Esophagus (tissue), 2 donors: ENCODE measurements at regions not wholly inside any gene's neighbourhood (a gene's known extent, or its start where the extent isn't known, plus 50 kb on each side); places are given as distances from the start of the nearest gene placed in this dataset.

ENCODE experiments used
- H3K27ac ChIP-seq, 2 donors: one replicate each; pipeline ENCODE4 v1.5.1; 2013; ENCODE audit warnings: low read depth in 2 of 2, mild to moderate bottlenecking in 2 of 2, inconsistent platforms in 1 of 2, low read length in 1 of 2, moderate library complexity in 1 of 2
- H3K27me3 ChIP-seq, 2 donors: one replicate each; pipeline ENCODE4 v1.6.1; 2013; ENCODE audit warnings: low read length in 2 of 2, control low read depth in 1 of 2, mild to moderate bottlenecking in 1 of 2; ENCODE audit not compliant: insufficient read depth in 2 of 2, control insufficient read depth in 1 of 2
- H3K36me3 ChIP-seq, 2 donors: one replicate each; pipeline ENCODE4 v1.6.1; 2013; ENCODE audit warnings: low read length in 1 of 2; ENCODE audit not compliant: control insufficient read depth in 2 of 2, insufficient read depth in 2 of 2
- H3K4me1 ChIP-seq, 2 donors: one replicate each; pipeline ENCODE4 v1.6.1; 2013; ENCODE audit warnings: low read length in 1 of 2; ENCODE audit not compliant: control insufficient read depth in 2 of 2, insufficient read depth in 2 of 2
- H3K4me3 ChIP-seq, 2 donors: one replicate each; pipeline ENCODE4 v1.5.1; 2013; ENCODE audit warnings: low read length in 2 of 2, mild to moderate bottlenecking in 2 of 2, low read depth in 1 of 2, moderate library complexity in 1 of 2
- H3K9me3 ChIP-seq, 2 donors: one replicate each; pipeline ENCODE4 v1.6.1; 2013; ENCODE audit warnings: mild to moderate bottlenecking in 2 of 2, low read depth in 1 of 2, low read length in 1 of 2, moderate library complexity in 1 of 2; ENCODE audit not compliant: control insufficient read depth in 2 of 2, insufficient read depth in 1 of 2
- WGBS, 2 donors: extraction: QIAGEN DNeasy Blood & Tissue Kit; methylation state at CpG; one replicate each; pipeline ENCODE4 v1.1.7; 2013; 5-methylcytosine and 5-hydroxymethylcytosine counted together
- donor health status: healthy with polysubstance abuse.
- donor health status: Bipolar disorder and iron deficiency.

DNA sequence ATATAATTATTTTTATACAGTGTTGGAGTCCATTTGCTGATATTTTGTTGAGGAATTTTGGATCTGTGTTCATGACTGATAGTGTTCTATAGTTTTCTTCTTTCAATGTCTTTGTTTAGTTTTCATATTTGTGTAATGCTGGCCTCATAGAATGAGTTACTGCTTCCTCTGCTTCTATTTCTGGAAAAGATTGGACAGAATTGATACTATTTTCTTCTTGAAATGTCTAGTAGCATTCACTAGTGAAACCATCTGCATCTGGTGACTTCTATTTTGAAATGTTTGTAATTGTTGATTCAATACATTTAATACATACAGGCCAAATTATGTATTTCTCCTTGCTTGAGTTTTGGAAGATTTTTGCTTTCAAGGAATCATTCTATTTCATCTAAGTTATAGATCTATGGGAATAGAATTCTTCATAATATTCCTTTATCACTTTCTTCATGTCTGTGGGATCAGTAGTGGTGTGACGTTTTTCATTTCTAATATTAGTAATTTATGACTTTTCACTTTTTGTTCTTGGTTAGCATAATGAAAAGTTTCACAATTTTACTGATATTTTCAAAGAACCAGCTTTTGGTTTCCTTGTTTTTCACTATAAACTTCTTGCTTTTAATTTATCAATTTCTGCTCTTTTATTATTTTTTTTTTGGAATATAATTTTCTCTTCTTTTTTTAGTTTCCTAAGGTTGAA lies 509.9 kb upstream of the VRK2 start:
- H3K36me3 ChIP-seq, result no peaks in the 10 kb centered on the region
- 0% methylated on average over 1 of the region's 1 CpG for WGBS, 2 donors

DNA sequence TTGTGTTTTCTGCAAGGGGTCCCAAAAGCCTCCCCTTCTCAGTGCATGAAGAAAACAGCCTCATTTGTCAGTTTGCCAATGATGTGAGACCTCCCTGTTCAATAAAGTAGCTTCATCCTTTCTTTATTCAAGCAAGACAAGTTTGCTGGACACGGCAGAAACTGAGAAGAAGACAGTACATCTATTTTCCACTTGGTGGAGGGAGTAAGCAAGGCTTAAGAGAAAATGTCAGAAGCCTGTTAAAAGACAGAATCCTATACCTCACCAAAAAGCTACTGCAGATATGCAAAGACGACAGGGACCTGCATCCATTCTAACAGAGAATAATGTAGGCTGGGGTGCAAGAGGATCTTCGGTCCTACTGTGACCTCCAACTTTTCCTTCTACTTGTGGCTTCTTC lies 506.8 kb upstream of the VRK2 start:
- H3K4me3 ChIP-seq, result no peak overlapping the region
- H3K36me3 ChIP-seq, result no peaks in the 10 kb centered on the region
- no peaks in the 10 kb centered on the region for H3K4me1 ChIP-seq
- H3K27me3 ChIP-seq, result no peaks in the 10 kb centered on the region
- 74 to 87% methylated on average over 3 of the region's 3 CpGs for WGBS, 2 donors
- no peak overlapping the region for H3K27ac ChIP-seq
- no peaks in the 10 kb centered on the region for H3K9me3 ChIP-seq

More for the DNA sequence above, 509.9 kb upstream of the VRK2 start:
- no peaks in the 10 kb centered on the region for H3K4me1 ChIP-seq
- H3K27me3 ChIP-seq, result no peaks in the 10 kb centered on the region
- no peaks in the 10 kb centered on the region for H3K9me3 ChIP-seq
- H3K27ac ChIP-seq, result no peak overlapping the region
- no peak overlapping the region for H3K4me3 ChIP-seq

DNA sequence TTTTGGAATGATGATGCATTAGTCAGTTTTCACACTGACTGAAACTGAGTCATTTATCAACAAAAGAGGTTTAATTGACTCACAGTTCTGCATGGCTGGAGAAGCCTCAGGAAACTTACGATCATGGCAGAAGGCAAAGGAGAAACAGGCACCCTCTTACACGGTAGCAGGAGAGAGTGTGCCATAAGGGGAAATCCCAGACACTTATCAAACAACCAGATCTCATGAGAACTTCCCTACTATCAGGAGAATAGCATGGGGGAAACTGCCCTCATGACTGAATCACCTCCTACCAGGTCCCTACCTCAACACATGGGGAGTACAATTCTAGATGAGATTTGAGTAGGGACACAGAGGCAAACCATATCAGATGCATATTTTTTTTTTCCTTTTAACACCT lies 504.5 kb upstream of the VRK2 start:
- H3K4me3 ChIP-seq, result no peak overlapping the region
- H3K36me3 ChIP-seq, result no peaks in the 10 kb centered on the region
- no peak overlapping the region for H3K27ac ChIP-seq
- 49 to 62% methylated on average over 2 of the region's 2 CpGs for WGBS, 2 donors
- H3K4me1 ChIP-seq, result no peaks in the 10 kb centered on the region
- no peaks in the 10 kb centered on the region for H3K27me3 ChIP-seq
- no peaks in the 10 kb centered on the region for H3K9me3 ChIP-seq

DNA sequence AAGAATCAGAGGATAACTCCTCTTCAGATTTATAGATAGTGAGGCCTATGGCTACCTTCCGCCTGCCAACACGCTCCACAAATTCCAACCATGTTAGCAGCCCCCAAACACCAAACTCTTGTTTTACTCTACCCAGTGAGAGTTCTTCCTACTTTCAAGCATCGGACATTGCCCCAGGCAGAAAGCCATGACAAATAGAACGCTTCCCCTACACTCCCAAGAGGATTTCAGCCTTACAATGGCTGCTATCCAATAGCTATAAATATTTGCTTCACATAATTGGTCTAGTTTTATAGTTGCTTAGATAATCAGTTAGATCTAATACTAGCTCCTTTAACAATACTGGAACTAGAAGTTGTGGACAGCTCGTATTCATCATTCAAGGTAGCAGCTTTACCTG lies 503.4 kb upstream of the VRK2 start:
- Histone ChIP-seq H3K27ac (no peak overlapping the region), H3K36me3 (no peaks in the 10 kb centered on the region), H3K4me3 (no peak overlapping the region), H3K4me1 (no peaks in the 10 kb centered on the region), H3K27me3 (no peaks in the 10 kb centered on the region), H3K9me3 (no peaks in the 10 kb centered on the region)
- WGBS, 2 donors, result 68 to 78% methylated on average over 5 of the region's 5 CpGs

DNA sequence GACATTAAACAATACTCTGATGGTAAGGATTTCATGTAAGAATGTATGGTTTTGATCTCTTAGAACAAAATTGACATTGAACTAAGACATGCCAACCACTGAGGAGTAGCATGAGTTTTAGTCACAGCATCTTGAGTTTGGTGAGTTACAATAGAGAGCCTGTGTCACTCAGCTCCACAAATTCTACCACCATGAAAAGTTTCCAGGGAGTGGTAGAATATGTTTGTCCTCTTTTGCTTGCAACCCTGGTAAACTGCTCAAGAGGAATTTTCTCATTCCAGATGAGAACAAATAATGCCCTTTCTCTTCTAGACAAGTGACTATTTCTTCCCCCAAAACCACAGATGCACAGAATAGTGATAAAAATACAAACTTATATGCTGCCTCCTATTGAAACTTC lies 502.0 kb upstream of the VRK2 start:
- H3K36me3 ChIP-seq, result no peaks in the 10 kb centered on the region
- H3K27ac ChIP-seq, result no peak overlapping the region
- H3K27me3 ChIP-seq, result no peaks in the 10 kb centered on the region
- no peaks in the 10 kb centered on the region for H3K9me3 ChIP-seq
- no peaks in the 10 kb centered on the region for H3K4me1 ChIP-seq
- H3K4me3 ChIP-seq, result no peak overlapping the region

DNA sequence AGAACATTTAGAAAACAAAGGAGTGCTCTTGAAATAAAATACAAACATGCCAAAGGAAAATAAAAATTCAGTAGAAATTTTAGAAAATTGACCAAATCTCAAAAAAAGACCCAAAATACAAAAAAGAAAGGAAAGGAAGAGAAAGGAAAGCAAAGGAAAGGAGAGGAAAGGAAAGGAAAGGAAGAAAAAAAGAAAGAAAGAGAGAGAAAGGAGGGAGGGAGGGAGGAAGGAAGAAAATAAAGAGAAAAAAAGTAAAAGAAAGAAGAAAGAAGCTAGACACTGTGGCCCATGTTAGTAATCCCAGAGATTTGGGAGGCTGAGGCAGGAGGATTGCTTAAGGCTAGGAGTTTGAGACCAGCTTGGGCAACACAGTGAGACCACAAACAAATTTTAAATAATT lies 500.1 kb upstream of the VRK2 start:
- H3K27me3 ChIP-seq, result no peaks in the 10 kb centered on the region
- no peaks in the 10 kb centered on the region for H3K36me3 ChIP-seq
- no peak overlapping the region for H3K27ac ChIP-seq
- H3K4me3 ChIP-seq, result no peak overlapping the region
- peaks cover 0 to 3% of the 10 kb centered on the region in 2 donors for H3K9me3 ChIP-seq
- H3K4me1 ChIP-seq, result no peaks in the 10 kb centered on the region

DNA sequence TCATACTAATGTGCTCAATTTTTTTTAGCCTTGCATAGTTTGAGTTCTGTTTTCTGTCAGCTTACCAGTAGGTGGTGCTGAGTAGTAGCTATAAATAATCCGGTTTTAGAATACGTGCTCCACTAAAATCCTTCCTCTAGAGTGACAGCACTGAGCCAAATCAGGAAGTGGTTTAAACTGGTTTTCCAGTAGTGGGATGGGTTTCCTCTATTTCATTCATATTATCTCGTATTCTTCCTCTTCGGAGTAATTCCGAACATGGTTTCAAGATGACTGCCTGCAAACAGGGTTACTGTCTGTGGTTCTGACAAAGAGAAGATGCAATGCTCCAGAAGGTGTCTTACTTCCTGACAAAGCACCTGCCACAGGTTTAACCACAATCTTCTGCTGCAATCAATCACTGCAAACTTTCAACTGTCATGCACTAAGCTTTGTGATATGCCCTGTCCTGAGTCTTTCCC lies 496.9 kb upstream of the VRK2 start:
- Histone ChIP-seq H3K9me3 (peaks cover 0 to 3% of the 10 kb centered on the region in 2 donors), H3K27ac (no peak overlapping the region), H3K4me3 (no peak overlapping the region), H3K4me1 (no peaks in the 10 kb centered on the region), H3K27me3 (no peaks in the 10 kb centered on the region), H3K36me3 (no peaks in the 10 kb centered on the region)
- 47 to 54% methylated on average over 5 of the region's 5 CpGs for WGBS, 2 donors

DNA sequence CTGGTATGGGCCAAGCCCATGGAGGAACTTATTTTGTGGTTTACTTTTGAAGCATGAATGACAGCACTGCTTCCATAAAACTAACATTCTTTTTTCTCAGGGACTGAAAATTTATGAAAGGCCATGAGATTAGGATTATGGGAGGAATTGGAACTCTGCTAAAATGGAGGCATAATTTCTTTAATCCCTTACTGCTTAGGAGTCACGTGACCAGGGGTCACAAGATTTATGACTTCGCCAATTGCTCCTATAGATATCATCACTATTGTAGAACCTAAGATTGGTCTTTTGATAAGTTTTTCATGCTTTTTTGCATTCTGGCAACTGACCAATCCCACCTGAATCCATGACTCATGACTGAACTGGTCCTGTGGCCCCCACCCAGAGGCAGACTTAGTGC lies 495.7 kb upstream of the VRK2 start:
- WGBS, 2 donors, result 34 to 57% methylated on average over 2 of the region's 2 CpGs
- Histone ChIP-seq H3K27me3 (no peaks in the 10 kb centered on the region), H3K4me3 (no peak overlapping the region), H3K9me3 (peaks cover 0 to 3% of the 10 kb centered on the region in 2 donors), H3K36me3 (no peaks in the 10 kb centered on the region), H3K4me1 (no peaks in the 10 kb centered on the region), H3K27ac (no peak overlapping the region)

DNA sequence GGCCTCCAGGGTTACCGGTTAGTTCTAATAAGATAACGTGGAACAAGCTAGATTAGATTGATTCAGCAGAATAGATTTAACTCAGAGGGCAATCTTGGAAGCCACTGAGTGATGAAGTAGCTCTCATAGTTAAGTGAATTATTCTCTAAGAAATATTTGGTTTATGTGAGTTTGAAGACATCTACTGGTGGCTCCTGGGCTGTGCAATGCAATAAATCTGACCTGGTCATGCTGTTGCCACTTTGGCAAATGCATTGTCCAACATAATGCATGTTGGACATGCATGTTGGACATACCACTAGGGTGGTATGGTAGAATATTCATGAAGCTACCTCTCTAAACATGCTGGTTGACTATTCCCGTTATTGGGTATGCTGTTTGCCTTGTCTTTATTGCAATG lies 493.7 kb upstream of the VRK2 start:
- WGBS, 2 donors, result 84 to 86% methylated on average over 3 of the region's 3 CpGs
- Histone ChIP-seq H3K27ac (no peak overlapping the region), H3K27me3 (no peaks in the 10 kb centered on the region), H3K9me3 (peaks cover 0 to 3% of the 10 kb centered on the region in 2 donors), H3K36me3 (no peaks in the 10 kb centered on the region), H3K4me3 (no peak overlapping the region), H3K4me1 (no peaks in the 10 kb centered on the region)

DNA sequence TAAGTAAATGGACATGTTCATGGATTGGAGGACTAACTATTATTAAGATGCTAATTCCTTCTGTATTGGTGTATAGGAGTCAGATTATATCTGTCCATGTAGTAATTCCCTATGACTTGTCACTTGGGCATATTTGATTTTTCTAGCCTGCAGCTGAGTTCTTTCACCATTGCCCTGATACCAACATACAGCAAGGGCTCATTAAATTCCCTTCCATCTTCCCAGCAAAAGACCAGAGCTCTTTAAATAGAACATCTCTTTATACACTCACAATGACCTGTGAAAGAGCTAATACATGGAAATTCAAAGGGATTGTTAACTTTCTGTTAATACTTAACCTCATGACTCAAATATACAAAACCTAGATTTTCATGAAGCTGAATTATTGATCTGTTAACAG lies 492.3 kb upstream of the VRK2 start:
- peaks cover 0 to 3% of the 10 kb centered on the region in 2 donors for H3K9me3 ChIP-seq
- no peaks in the 10 kb centered on the region for H3K27me3 ChIP-seq
- no peaks in the 10 kb centered on the region for H3K36me3 ChIP-seq
- no peak overlapping the region for H3K4me3 ChIP-seq
- no peaks in the 10 kb centered on the region for H3K4me1 ChIP-seq
- no peak overlapping the region for H3K27ac ChIP-seq
